GM18511 (cell line): ENCODE measurements at regions not wholly inside any gene's neighbourhood (a gene's known extent, or its start where the extent isn't known, plus 50 kb on each side); places are given as distances from the start of the nearest gene placed in this dataset.

ENCODE experiments used
- ATAC-seq: cut with Tn5 transposase; IDR thresholded peaks from one replicate; pipeline ENCODE4 v1.9.1; 2021; ENCODE audit warnings: mild to moderate bottlenecking, moderate library complexity; ENCODE audit not compliant: unreplicated experiment

DNA sequence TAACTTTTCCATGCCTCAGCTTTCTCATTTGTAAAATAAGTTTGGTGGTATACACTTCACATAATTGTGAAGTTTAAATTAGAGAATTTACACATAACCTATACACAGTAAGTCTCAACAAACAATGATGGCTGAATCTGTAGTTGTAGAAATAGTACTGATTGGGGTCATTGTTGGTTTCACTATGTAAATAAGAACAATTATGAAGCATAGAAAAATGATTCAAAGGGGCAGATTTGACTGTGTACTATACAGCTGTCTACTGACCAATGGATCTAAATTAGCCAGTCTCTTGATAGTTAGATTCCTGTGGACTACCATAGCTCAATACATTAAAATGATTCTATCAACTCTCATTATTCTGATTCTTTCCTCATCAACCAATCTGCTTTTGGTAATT, 181.1 kb upstream of the STXBP5 start:
- peak; percentile 67 for ATAC-seq

DNA sequence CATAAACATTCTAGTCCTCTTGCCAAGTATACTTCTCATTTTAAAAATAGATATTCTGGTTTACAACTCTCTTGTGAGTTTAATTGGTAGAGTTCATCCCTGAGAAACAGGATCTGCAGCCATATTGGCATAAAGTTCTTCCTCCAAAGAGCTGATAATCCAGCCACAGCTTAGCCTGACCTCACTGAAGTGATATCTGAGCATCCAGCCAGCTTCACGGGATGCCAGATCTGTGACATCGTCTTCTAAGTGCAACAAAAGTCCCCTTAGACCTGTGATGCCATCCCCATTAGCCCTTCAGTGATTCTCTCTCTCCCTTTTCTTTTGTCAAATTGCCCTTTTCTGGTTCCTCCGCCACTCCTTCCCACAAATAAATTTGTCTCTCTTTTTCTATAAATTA, 180.6 kb upstream of the STXBP5 start:
- no peak for ATAC-seq

DNA sequence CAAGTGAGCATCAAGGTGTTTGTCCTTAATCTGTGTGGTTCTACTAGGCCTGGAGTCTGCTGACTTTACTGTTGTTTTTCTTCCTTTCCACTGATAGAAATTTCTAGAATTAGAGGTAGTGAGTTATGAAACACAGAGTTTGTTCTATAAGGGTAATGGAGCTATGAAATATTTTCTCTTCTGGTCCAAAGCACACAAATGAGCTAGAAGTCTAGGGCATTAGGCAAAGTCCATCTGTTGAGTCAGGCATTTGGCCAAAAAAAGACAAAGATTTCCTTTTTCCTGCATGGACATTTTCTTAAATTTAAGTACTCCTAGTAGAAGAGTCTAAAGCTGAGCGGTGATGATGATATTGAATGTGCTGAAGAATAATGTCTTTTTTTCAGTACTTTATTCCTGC, 174.3 kb upstream of the STXBP5 start:
- ATAC-seq: no peak

DNA sequence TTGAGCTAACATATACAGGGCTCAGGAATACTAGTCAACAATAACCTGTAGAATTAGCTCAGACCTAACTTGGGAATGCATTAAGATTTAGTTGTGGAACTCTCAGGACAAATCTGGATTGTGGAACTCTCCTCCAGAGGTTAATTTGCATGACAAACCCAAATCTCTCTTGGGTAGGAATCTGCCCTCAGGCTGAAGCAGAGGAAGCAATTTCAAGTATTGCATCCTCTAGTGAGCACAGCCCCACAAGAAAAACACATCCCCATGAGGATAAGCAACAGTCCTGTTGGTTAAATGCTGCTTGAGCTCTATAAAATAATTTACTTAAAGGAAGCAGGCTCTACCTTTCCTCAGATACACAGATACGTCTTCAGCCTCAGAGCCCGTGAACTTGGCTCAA, 170.9 kb upstream of the STXBP5 start:
- no peak for ATAC-seq

DNA sequence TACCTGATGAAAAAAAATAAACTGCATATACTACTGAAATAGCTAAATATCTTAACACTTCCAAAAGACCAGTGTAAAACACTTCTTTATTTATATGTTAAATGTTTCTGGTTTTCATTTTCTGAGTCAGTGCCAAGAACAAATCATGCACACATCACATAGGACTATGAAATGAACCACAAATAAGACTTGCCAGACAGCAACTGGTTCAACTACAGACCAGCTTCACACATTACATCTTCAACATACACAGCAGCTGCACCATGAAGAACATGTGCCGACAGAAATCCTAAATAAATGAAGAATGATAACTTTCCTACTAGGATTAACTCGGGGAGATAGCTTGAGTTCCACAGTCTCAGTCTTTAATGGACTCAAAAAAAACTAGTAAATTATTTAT, 168.3 kb upstream of the STXBP5 start:
- ATAC-seq: no peak

DNA sequence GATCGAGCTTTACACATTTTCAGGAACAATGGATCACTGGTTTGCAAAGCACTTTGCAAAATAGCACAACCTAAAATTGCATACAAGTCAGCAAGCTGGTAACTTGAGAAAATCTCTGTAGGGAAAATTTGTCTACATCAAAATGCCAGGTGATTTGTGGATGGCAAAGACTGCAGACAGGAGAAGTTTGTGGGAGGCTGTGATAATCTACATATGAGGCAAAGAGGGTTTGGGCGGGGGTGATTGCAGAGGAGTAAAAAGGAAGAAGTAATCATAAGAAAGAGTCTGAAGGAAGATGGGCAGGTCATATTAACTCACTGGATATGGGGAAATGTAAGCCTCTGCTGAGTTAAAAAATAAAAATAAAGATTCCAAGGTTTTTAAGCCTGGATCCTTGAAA, 166.3 kb upstream of the STXBP5 start:
- ATAC-seq: no peak

DNA sequence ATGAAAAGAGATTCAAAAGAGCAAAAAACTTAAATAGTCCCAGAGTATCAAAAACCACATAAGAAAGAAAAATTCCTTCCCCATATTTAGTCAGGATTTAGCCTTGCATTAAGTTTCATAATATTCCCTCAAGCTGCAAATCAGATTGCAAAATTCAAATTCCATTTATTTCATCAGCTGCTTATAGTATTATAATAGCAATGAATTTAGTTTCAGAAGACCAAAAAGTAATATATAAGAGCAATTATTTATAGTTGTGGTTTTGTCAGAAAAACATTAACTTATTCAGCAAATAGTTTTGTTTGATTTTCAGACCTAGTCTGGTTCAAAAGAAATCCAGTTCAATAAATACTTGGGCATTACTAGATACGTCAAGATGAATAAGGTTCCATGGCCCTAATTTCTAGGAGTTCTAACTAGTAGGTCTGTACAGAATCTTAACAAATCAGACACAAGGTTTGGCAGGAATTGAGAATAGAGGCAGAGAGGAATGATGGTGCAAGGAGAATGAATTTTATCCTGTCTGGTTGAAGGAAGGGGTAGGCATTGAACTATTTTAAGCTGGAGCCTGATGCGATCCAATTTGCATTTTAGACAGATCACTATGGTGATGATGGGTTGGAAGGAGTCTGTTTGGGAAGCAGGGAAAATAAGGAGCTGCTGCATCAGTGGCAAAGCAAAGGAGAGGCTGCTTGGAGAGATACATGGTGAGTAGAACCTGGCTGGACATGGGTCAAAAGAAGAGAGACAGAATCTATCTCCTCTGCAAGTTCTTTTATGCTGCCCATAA, 163.9 kb upstream of the STXBP5 start:
- ATAC-seq: no peak

DNA sequence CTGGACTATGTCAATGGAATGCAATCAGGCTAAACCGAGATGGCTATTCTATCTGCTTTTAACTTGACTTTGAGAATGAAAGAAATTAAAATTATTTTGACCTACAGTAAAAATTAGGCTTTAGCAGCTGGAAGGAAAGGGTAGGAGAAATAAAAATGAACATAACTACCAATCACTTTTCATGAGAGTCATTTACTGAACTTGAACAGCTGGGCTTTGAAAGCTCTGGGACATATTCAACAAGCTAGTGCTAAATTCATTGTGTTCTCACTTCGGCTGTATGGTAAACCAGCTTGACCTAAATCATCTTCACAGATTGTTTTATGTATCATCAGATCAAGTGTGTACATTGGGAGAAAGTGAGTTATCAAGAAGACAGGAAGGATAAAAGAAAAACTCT, 161.5 kb upstream of the STXBP5 start:
- ATAC-seq: no peak

DNA sequence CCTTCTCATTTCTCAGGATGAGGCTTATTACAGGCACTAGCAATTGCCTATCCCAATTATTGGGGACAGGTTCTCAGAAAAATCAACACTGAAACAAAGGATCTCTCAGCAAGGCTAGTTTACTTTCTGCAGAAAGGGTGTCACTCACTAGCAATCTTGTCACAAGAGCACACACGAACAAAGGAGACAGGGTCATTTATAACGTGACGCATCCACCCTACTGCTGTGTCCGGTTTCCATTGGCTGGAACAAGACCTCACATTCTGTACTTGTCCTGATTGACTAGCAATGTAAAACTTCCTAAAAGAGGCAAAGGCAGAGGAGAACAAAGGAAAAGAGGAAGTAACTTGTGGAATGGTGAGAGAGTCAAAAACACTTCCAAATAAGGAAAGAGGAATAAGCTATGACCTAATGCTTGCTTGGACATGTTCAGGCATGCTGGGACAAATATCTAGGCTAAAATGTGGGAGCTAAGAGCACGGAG, 160.2 kb upstream of the STXBP5 start:
- ATAC-seq: no peak

DNA sequence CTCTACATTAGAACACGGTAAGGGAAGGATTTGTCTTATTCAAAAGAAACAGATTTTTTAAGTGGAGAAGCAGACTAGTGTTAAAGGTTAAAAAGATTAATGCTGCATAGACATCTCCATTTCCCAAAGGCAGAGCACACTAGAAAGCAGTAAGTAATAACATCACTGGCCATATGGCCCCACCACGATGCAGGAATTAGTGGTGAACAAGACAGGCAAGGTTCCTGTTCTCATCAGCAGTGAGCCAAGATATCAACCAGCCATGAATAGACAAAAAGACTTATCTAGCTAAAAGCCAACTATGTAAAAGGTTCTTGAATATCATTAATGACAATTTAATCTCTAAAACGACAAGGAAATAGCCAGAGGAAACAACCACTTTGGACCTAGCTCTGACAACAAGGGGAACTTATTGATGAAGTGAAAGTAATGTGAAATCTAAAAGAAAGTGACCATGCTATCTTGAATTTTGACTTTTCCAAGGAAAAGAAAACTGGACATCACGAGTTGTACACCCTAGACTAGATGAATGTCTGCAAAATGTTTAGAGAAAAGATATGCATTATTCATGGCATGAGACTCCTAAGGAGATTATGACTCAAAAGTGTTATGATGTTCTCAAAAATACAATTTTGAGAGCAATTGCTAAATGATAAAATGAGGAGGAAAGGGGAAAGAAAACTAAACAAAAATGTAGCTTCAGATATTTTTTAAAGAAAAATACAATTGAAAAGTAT, 157.9 kb upstream of the STXBP5 start:
- no peak for ATAC-seq

DNA sequence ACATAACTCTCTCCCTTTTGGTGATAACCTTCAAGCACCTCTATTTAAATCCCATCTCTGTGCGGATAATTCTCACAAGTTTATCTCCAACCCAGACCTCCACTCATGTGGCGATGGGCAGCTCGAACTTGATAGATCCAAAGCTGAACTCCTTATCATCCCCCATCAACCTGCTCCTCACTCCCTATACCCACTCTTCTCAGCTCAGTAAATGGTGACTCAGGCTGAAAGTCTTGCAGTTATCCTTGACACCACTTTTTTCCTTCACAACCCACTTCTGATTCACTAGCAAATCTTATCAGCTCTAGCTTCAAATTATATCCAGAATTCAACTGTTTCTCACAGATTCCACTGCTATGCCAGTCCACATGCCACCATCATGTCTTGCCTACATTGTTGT, 155.3 kb upstream of the STXBP5 start:
- no peak for ATAC-seq

DNA sequence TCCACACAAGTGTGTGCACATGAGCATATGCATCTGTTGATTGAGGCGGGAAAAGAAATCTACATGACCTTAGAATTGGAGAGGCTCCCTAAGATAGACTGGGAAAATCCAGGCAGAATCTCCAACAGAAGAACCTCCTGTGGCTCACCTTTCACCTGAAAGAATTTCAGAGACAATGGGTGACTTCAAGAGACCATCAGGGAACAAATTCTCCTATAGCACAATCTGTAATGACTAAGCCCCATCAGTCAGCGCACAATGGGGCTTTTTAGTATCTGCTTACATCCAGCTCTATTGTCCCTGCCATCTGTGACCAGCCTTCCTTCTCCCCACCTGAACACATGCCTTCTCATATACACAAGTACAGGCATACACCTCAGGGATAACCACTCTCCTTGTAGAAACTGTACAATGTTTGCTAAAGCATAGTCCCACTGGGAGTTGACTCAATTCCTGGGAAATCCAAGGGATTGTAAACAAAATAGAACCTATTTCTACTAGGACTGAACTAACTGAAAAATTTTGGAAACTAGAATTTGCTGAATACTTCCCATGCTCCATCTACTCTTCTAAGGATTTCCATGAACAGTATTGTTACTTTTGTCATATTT, 150.8 kb upstream of the STXBP5 start:
- no peak for ATAC-seq

DNA sequence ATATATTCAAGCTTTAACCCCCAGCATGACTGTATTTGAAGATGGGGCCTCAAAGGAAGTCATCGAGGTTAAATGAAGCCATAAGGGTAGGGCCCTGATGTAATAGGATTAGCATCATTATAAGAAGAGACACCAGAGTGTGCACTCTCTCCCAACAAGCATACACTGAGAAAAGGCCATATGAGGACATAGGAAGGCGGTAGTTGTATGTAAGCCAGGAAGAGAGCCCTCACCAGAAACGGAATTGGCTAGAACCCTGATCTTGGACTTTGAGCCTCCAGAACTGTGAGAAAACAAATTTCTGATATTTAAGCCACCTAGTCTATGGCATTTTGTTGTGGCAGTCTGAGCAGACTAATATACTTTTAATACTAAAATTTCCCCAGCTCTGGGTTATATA, 150.1 kb upstream of the STXBP5 start:
- no peak for ATAC-seq

DNA sequence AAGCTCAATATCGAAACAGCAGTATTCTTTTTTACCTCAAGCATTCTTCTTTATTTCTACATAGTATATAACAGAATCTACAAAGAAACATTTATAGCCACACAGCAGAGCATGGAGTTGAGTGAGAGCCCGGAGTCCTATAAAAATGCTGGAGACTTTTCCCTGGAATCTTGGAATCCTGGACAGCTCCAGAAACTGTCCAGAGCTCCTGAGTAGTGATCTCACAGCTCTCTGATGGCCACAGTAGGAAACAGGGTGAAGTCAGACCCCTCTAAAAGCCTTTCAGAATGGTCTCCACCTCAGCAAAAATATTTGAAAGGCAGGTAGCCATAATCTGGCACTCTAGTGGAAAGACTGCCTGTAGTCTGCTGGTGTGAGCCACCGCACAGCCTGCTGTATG, 149.3 kb upstream of the STXBP5 start:
- ATAC-seq: no peak

DNA sequence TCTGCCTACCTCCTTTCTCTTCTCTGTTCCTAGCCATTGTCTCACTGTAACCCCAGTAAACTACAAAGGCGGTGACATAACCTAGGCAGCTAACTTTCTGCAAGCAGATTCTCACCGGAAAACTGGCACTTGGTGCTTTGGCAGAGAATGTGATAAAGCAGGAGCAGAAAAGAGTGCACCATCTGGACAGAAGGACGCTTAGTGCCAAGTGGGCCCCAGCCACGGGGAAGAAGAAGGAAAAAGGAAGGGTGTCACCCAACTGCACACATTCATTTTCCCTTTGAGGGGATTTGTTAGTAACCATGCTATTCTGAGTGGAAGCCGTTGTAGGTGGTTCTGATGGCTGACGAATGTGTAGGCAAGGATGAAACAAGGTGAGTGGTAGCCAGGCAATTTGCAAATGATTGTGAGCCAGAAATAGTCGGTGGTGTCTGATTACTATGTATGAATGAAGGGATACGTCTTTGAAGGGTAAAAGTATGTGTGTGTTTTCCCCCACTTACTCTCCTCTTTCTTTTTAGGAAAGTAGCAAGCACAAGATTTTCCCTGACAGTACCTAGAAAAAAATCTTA, 148.3 kb upstream of the STXBP5 start:
- no peak for ATAC-seq

DNA sequence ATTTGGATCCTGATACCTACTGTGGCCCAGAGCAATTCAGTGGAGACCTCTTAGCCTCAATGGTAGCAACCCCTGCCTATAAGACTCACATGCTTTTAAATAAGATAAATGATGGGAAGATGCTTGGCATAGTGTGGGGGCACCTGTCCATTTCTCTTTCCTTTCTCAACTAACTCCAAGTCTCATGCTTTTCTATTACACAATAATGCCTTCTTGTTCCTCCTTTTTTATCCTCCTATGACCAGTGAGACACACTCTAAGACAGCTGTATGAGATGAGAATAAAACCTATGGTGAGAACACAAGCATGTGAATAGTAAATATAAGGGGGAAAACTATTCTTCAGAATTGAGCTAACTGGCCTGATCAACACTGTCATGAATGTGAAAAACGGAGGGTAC, 147.0 kb upstream of the STXBP5 start:
- ATAC-seq: no peak

DNA sequence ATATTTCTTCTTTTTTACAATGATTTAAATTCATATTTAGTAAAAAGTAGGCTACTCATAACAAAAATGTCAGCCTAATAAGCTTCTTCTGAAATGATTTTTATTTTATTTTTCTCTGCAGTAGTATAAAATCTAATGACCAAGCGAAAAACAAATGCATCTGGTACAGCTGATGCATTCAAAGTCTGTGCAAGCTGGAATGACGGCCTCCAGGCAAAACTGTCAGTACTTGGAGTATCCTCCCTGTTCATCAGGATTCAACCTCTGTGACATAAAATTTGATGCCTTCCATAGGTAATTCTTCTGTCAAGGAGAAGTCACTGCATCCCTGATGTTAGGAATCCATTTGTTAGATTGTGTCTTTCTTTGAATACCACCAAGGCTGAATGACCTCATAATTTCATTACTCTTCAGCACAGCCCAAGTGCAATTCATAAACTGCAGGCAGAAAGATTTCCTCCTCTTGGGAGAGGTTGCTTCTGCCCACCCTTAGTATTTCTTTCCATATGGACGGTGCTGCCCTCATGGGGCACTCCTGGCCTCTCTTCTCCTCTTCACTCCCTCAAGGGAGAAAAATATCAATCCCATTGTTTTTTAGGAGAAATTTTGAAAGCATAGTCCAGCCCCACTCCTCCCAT, 146.4 kb upstream of the STXBP5 start:
- no peak for ATAC-seq

DNA sequence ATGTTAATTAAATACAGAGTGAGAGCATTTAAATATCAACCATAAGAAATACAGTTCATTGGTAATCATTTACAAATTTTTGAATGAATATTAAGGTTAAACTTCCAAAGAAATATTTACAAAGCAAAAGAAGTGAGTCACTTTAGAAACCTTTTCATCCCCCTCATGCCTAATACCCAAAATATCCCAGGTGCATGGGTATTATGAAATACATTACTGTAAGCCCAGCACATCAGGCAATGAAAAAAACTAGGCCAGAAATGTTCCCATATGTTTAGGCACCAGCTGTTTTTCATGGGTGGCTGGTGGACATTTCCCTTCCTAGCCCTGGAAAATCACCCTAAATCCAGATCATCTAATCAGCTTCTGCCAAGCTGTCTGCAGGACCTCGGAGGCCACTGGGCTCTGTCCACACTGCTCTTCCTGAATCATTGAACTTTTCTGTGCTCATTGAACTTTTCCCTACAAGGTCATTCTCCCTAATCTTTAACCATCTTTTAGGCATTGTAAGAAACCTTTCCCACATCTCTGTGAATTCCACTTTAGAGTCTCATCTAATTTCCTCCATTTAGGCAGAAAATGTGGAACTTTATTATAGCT, 145.3 kb upstream of the STXBP5 start:
- ATAC-seq: no peak

DNA sequence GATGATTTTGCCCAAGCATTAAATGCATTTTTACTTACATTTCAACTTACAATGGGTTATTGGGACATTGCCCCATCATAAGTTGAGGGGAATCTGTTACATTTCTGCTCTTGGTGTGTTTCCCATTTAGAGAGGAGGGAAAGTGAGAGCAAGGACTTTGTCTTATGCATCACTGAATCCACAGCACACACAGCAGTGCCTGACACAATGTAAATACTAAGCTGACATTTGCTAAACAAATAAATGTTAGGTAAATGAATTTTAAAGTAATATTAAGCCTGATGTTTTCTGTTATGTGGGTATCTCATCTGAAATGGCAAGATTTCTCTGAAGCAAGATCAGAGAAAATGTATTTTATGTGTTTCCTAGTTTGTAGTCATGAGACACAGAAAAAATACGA, 143.6 kb upstream of the STXBP5 start:
- ATAC-seq: no peak

DNA sequence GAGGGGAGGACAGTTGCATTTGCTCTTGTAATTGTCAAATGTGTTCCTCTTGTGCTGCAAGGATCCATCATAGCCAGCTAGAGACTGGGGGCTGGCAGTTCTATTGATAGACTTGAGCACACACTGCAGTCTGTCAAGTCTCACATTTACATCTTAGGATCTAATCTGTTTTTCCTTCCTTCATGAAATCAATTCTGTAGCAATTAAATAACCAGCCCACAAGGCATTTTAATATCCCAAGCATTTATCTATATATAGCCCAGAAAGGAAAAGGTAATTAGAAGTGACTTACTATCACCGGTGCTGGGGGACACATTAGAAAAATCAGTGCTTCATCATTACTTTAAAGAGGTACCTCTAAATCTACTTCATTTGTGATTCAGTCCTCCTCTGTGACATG, 143.0 kb upstream of the STXBP5 start:
- ATAC-seq: no peak
